ENCODE measurements at regions not wholly inside any gene's neighbourhood (a gene's known extent, or its start where the extent isn't known, plus 50 kb on each side); places are given as distances from the start of the nearest gene placed in this dataset.

DNA sequence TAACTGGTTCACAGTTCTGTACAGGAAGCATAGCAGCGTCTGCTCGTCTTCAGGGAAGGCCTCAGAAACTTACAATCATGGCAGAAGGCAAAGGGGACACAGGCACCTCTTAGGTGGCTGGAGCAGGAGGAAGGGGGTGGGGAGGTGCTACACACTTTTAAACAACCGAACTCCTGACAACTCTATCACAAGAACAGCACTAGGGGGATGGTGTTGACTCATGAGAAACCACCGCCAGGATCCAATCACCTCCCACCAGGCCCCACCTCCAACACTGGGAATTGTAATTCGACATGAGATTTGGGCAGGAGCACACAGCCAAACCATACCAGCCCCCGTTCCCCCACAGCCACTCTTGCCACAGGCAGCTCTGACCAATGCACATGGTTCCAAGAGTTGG lies 306.3 kb upstream of the POU3F1 start:
- no peak for TF ChIP-seq EP300 (IDR thresholded peaks at IDR 0.05; ENCODE audit: low read length)
- no peak for TF ChIP-seq THRAP3 (IDR thresholded peaks at IDR 0.05; ENCODE audit: borderline replicate concordance)
- TF ChIP-seq, protein P1, sequence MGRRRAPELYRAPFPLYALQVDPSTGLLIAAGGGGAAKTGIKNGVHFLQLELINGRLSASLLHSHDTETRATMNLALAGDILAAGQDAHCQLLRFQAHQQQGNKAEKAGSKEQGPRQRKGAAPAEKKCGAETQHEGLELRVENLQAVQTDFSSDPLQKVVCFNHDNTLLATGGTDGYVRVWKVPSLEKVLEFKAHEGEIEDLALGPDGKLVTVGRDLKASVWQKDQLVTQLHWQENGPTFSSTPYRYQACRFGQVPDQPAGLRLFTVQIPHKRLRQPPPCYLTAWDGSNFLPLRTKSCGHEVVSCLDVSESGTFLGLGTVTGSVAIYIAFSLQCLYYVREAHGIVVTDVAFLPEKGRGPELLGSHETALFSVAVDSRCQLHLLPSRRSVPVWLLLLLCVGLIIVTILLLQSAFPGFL (CRISPR knock-in tag; IDR thresholded peaks at IDR 0.05): no peak
- TF ChIP-seq ETV5 (CRISPR knock-in tag; IDR thresholded peaks at IDR 0.05; ENCODE audit: low read depth): no peak
- TF ChIP-seq SMAD1 (IDR thresholded peaks at IDR 0.05; ENCODE audit: low read depth, low read length, partially characterized antibody): no peak
- no peak for TF ChIP-seq RFX5 (IDR thresholded peaks at IDR 0.05; ENCODE audit: low read depth, low read length)
- TF ChIP-seq, protein P2, sequence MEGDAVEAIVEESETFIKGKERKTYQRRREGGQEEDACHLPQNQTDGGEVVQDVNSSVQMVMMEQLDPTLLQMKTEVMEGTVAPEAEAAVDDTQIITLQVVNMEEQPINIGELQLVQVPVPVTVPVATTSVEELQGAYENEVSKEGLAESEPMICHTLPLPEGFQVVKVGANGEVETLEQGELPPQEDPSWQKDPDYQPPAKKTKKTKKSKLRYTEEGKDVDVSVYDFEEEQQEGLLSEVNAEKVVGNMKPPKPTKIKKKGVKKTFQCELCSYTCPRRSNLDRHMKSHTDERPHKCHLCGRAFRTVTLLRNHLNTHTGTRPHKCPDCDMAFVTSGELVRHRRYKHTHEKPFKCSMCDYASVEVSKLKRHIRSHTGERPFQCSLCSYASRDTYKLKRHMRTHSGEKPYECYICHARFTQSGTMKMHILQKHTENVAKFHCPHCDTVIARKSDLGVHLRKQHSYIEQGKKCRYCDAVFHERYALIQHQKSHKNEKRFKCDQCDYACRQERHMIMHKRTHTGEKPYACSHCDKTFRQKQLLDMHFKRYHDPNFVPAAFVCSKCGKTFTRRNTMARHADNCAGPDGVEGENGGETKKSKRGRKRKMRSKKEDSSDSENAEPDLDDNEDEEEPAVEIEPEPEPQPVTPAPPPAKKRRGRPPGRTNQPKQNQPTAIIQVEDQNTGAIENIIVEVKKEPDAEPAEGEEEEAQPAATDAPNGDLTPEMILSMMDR (IDR thresholded peaks at IDR 0.05 in 2 of 3, conservative IDR thresholded peaks at IDR 0.05 in 1 of 3; ENCODE audit: insufficient read depth in 2 of 3, low read depth in 1 of 3, low read length in 3 of 3): no peak
- TF ChIP-seq SPI1 (IDR thresholded peaks at IDR 0.05; ENCODE audit: borderline replicate concordance, low read depth, low read length): no peak
- no peak for TF ChIP-seq ZC3H11A (IDR thresholded peaks at IDR 0.05; ENCODE audit: low read depth, low read length)

All from K562 (cell line).